ENCODE measurements at regions not wholly inside any gene's neighbourhood (a gene's known extent, or its start where the extent isn't known, plus 50 kb on each side); places are given as distances from the start of the nearest gene placed in this dataset.
"Not testable (repeated sequence)": the region's sequence is repeated elsewhere in the genome, so short reads cannot be mapped to it uniquely, and the experiment has no call there.

DNA sequence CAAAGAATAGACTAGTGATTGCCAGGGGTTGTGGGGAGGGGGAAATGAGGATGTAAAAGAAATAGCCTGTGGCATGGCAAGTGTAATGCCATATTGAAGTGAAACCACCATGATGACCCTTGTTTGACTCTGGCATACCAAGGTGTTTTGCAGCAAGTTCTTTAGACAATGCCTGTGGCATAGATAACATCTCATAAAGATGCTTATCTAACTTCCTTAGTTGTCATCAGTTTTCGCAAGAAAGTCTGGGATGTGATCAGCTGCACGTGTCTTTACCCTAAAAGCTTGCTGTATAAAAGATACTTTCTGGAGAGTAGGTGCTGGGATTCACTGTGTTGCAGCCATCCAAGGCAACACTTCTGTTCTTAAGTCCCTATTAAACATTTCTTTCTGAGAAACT, 176.1 kb upstream of the MAGEB16 start:
- no peak for DNase-seq (ENCODE audit: low spot score)

- DNase-seq (ENCODE audit: low spot score): no peak
Observed at GRCh38 chrX:35622601-35623000, 175.5 kb upstream of the MAGEB16 start.

GRCh38 chrX:35625714-35626113, 172.4 kb upstream of the MAGEB16 start:
- DNase-seq (ENCODE audit: low spot score): no peak

DNA sequence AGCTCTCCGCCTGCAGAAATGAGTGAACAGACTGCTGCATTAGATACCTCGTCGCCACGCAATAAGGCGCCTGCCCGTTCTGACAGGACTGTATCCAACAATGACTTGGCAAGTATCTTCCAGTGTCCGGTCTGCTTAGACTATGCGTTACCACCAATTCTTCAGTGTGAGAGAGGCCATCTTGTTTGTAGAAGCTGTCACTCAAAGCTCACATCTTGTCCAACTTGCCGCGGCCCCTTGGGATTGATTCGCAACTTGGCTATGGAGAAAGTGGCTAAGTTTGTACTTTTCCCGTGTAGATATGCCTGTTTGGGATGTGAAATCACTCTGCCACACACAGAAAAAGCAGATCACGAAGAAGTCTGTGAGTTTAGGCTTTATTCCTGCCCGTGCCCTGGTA, 172.0 kb upstream of the MAGEB16 start:
- no peak for DNase-seq (ENCODE audit: low spot score)

DNA sequence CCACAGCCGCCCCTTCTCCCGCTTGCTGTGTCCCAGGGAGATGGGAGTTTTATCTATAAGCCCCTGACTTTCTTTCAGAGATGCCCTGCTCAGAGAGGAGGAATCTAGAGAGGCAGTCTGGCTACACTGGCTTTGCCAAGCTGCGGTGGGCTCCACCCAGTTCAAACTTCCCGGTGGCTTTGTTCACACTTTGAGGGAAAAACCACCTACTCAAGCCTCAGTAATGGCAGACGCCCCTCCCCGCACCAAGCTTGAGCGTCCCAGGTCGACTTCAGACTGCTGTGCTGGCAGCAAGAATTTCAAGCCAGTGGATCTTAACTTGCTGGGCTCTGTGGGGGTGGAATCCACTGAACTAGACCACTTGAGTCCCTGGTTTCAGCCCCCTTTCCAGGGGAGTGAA, 162.2 kb upstream of the MAGEB16 start:
- not testable (repeated sequence) for DNase-seq (ENCODE audit: low spot score)

DNA sequence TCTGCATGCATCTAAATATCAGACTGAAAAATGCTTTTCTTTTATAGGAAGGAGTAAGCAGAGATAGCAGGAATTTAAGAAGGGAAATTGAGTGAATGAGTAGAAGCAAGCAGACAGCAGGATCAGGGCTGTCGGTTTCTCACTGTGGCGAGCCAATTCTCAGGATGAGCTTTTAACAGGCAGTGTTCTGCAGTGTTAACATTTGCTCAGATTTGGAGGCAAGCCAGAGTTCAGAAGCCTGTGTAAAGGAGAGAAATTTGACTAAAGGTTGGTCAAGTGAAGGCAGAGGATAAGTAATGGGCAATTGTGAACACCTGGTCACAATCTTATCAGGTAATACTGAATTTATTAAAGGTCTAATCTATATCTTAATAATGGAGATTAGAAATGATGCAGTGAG, 133.3 kb upstream of the MAGEB16 start:
- DNase-seq (ENCODE audit: low spot score): no peak

GRCh38 chrX:35665311-35665710, 132.8 kb upstream of the MAGEB16 start:
- no peak for DNase-seq (ENCODE audit: low spot score)

DNA sequence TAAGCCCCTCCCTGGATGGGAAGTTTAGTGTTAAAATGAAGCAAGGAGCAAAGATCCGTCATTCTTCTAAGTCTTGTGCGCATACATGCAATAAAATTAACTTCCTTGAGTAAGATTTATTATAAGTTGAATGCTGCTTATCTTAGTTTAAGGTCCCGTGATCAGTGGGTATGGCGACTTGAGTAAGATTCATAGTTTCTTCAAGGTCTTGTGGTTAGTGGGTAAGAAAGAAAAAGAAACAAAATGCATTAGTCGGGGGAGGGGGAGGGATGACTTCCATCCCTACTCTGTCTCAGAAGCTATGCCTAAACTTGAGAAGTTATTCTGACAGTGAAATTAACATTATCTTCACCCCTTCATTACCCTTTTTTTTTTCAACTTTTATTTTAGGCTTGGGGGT, 127.3 kb upstream of the MAGEB16 start:
- DNase-seq (ENCODE audit: low spot score): no peak

DNA sequence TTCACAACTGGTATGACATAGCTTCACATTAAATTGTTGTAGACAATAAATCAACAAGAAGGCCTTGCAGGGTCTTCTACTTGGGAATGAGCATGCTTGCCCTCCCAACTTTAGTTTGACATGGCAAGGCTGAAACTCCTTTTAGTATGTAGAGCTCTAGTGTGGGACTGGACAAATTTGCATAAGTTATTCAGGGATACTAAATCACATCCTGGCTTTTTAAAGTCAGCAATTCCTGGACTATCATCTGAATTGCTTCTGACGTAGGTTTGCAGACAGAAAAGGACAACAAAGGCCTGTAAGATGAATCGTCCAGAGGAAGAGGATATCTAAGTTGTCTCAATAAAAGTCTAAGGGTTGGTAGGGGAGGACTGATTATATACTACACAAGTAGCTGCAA, 123.0 kb upstream of the MAGEB16 start:
- DNase-seq (ENCODE audit: low spot score): no peak

- DNase-seq (ENCODE audit: low spot score): no peak
Observed at GRCh38 chrX:35680940-35681346, 117.2 kb upstream of the MAGEB16 start.

DNA sequence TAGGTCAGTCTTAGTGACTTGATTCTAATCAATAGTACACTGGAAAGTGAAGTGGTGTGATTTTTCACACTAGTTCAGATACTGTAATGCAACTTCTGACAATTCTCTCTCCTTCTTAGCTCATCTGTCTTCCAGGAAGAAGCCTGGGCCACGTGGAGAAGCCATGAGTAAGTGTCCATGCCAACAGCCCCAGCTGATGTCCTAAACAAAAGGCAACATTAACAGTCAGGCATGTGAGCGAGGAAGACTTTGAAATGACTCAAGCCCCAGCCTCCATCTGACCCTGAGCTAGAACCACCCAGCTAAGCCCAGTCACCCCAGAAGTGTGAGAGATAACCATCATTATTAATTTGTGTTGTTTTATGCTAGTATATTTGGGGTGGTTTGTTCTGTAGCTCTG, 115.7 kb upstream of the MAGEB16 start:
- DNase-seq (ENCODE audit: low spot score): no peak

DNA sequence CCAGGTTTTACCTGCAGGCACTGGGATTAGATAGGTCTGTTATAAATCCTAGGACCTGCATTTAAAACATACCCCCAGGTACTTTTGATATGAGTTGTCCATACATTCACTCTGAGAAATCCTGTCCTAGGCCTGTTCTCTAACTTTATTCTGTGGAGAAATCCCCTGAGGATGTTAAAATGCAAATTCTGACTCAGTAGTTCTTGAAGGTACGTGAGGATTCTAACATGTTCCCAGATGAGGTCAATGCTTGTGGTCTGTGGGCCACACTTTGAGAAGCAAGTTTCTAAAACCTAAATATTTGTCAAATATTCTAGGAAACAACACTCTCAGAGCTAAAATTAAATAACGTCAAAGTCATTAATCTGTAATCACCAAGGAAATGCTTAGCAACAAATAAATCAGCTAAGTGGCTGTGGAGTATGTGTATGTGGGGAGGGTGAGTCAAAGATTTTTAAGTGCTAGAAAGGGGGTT, 101.3 kb upstream of the MAGEB16 start:
- DNase-seq (ENCODE audit: low spot score): no peak

DNA sequence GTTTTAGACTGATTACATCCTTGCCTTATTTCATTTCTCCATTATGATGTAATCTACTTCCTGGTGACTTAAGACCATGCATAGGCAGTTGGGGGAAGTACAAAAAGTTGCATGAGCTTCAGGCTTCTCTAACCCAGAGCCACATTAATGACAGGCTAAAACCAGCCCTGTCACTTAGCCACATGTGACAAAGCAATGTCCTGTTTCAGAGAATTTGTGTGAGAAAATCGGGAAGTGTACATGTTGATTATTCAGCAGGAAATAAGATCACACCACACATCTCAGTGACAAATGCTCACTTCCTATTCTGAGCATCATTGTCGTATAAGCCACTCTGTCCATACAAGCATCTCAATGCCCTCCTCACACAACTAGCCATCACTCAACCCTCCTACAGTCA, 98.5 kb upstream of the MAGEB16 start:
- no peak for DNase-seq (ENCODE audit: low spot score)

DNA sequence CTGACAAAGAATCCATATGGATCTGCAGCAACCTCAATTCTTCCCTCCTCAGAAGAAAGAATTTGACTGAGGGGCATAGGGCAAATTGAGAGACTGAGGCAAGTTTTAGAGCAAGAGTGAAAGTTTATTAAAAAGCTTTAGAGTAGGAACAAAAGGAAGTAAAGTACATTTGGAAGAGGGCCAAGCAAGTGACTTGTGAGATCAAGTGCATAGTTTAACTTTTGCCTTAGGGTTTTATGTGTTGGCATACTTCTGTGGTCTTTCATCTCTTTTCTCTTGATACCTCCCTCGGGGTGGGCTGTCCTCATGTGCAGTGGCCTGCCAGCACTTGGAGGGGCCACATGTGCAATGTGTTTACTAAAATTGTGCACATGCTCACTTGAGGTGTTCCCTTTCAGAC, 98.0 kb upstream of the MAGEB16 start:
- no peak for DNase-seq (ENCODE audit: low spot score)

DNA sequence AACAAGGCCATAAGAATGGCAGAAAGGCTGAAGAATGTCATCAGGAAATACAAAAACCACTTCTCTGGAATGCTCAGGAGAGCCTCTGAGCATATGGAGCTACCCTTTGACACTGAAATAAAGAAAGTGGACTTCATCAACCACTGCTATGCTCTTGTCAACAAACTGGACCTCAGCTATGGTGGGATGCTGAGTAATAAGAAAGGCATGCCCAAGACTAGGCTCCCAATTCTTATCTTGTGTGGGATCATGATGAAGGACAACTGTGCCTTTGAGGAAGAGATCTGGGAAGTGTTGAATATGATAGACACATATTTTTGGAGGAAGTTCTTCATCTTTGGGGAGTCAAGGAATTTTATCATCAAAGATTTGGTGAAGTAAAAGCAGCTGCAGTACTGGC, 86.9 kb upstream of the MAGEB16 start:
- peak; percentile 26 for DNase-seq (ENCODE audit: low spot score)

DNA sequence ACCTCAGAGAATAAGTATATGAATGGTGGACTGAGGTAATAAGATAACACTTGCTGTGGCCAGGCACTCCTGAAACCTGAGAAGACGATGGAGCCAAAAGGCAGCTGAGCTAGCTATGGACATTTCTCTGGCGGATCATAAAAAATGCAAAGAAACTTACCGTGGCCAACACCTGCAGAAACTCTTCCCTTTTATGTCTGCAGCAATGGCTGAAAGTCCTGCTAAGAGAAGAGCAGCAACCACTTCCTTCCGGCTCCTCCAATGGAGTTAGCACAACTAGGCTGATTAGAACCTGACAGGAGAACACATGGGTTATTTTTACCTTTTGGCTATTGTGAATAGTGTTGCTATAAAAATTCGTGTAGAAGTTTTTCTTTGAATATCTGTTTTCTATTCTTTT, 76.0 kb upstream of the MAGEB16 start:
- no peak for DNase-seq (ENCODE audit: low spot score)

GRCh38 chrX:35726176-35726575, 72.0 kb upstream of the MAGEB16 start:
- DNase-seq (ENCODE audit: low spot score): no peak

DNA sequence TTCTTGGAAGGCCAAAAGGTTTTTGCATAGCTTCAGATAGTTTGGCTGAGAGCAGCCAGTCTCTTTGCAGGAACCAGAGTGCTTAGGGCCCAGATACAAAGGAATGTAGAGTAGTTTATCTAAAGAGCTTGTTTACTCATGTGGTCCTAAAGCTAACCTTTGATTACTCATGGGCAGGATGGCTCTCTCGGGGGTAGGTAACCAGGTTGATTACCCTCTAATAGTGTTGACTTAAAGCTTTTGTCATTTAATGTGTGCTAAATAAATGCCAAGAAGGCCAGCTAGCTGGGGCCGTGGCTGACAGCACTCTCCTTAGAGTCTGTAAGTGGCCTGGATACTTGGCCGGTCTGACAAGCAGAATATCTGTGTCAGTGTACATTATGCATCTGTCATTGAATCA, 69.7 kb upstream of the MAGEB16 start:
- no peak for DNase-seq (ENCODE audit: low spot score)

- no peak for DNase-seq (ENCODE audit: low spot score)
Observed at GRCh38 chrX:35733879-35734278, 64.3 kb upstream of the MAGEB16 start.

DNA sequence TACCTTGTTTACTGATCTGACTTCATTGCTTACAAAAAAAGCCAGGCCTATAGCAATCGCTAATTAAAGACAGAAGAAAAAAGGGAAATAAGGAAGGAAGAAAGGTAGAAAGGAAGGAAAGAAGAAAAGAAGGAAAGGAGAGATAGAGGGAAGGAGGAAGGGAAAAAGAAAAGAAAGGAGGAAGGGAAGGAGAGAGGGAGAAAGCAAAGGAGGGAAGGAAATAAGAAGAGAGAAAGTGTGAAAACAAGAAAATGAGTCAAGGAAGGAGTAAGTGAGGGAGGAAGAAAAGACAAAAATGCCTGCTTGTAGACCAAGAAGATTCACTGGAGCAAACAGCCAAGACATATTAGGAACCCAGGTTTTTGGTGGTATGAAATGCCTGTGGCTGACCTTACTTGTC, 57.0 kb upstream of the MAGEB16 start:
- no peak for DNase-seq (ENCODE audit: low spot score)

DNA sequence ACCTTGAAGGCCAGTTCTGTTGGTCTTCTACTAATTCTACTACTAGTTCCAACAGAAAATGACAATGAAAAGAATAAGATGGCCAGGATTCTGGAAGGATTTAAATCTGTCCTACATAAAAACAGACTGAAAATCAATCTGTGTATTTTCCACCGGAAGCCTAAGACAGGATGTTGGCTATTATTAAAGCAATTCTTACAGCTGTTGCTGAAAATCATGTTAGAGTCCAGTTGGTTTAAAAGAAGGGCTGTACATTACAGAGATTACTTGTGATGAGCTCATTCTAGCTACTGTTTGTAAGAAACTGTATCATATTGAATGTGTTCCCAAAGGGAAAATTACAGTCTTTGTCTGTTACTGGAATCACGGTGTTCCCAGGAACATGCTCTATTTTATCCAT, 54.8 kb upstream of the MAGEB16 start:
- no peak for DNase-seq (ENCODE audit: low spot score)

Data from hepatic stellate cell (primary cell).